GM21367 (cell line): ENCODE measurements at regions not wholly inside any gene's neighbourhood (a gene's known extent, or its start where the extent isn't known, plus 50 kb on each side); places are given as distances from the start of the nearest gene placed in this dataset.
"Not testable (repeated sequence)": the region's sequence is repeated elsewhere in the genome, so short reads cannot be mapped to it uniquely, and the experiment has no call there.

Source experiments
- ATAC-seq: cut with Tn5 transposase; IDR thresholded peaks from one replicate; pipeline ENCODE4 v1.9.1; 2021; ENCODE audit not compliant: unreplicated experiment

DNA sequence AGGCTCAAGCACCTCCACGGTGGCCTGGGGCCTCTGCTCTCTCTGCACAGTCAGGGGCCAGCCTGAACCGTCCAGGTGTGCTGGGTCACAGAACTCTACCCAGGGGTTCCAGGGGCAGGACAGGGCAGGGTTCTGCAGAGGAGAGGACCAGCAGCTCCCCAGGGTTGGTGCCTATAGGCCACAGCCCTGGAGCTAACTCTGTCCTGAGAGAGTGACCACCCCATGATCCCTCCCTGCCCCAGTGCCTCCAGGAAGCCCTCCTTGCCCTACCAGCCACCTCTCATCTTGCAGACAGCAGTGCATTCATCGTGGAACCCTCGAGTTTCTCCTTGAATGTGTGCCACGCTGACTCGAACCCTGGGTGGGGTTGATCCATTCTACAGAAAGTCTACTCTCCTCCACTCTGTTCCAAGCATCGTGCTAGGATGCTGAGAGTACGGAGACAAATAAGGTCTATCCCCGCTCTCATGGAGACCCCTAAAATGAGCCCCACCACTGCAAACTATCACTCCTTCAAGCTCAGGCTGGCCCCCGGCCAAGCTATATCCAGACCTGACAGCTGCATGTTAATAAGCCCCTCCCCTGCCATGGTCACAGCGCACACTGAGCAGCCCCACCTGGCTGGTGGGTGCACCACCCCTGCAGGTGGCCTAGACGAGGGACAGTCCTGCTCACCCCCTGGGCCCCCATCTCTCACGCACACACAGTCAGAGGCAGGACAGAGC lies 138.1 kb upstream of the FOXD4L5 start:
- ATAC-seq: not testable (repeated sequence)

GRCh38 chr9:65421486-65421885 lies 136.5 kb upstream of the FOXD4L5 start:
- not testable (repeated sequence) for ATAC-seq

- ATAC-seq: no peak
These were observed 135.8 kb upstream of the FOXD4L5 start for GRCh38 chr9:65420771-65421170.

DNA sequence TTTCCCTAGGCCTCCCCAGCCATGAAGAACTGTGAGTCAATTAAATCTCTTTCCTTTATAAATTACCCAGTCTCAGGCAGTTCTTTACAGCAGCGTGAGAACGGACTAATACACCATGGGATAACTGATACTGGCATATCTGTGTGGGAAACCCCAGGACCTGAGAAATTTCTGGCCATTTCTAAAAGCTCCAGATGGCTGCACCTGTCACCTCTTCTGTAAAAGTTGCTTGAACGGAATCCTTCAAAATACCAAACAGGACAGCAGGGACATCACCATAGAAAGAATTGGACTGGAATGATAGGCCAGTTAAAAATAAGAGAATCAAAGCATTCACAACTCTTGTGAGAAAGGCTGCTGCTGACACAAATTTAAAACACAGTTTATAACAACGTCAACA lies 134.0 kb upstream of the FOXD4L5 start:
- ATAC-seq: not testable (repeated sequence)

GRCh38 chr9:65416948-65417347 lies 131.9 kb upstream of the FOXD4L5 start:
- not testable (repeated sequence) for ATAC-seq

DNA sequence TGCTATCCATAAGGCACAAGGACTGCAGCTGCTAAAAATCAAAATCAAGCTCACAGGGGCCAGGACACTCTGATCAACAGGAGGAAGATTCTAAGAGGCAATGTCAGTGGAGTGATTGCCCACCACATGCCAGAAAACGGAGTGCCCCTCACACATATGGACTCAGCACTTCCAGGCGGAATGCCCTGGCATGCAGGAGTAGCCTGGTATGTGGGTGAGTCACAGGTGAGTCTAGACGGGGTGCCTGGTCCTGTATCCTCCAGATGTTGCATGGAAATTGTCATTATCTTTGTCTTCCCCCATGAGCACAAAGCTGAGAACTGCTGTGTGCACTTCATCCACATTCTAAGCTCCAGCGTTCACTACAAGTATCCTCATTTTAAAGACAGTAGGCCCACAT lies 129.2 kb upstream of the FOXD4L5 start:
- ATAC-seq: not testable (repeated sequence)

- ATAC-seq: not testable (repeated sequence)
These were observed 128.4 kb upstream of the FOXD4L5 start for GRCh38 chr9:65413371-65413770.

- no peak for ATAC-seq
These were observed 126.9 kb upstream of the FOXD4L5 start for GRCh38 chr9:65411901-65412300.

DNA sequence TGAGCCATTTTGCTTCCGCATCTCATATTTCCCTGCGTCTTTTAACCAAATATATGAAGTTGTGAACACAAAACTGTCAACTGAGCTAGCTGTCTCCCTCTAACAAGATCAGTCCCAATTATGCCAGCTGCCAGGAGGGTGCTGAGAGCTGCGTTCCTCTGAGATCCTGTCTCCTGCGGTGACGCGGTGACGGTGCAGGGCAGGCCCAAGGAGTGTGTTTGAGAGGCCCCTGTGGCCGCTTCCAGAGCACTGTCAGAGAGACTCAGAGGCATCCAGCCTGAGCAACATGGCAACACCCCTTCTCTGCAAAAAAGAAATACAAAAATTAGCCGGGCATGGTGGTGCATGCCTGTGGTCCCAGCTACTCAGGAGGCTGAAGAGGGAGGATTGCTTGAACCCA lies 126.3 kb upstream of the FOXD4L5 start:
- no peak for ATAC-seq

DNA sequence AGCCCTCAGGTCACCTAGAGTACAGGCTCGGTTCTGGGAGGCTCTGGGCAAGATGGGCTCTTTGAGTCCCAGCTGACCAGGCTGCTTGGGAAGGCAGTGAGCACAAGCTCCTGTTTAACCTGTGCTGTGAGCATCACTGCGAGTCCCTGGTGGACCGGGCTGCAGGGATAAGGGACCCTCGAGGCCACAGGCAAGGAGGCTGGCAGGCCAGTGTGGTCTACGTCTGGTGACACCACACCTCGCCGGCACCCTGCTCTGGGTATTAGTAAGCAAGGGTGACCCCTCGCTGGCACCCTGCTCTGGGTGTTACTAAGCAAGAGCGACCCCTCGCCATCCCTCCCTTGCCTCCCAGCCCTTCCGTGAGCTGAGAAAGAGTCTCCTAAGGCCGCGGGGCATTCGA lies 125.9 kb upstream of the FOXD4L5 start:
- no peak for ATAC-seq

DNA sequence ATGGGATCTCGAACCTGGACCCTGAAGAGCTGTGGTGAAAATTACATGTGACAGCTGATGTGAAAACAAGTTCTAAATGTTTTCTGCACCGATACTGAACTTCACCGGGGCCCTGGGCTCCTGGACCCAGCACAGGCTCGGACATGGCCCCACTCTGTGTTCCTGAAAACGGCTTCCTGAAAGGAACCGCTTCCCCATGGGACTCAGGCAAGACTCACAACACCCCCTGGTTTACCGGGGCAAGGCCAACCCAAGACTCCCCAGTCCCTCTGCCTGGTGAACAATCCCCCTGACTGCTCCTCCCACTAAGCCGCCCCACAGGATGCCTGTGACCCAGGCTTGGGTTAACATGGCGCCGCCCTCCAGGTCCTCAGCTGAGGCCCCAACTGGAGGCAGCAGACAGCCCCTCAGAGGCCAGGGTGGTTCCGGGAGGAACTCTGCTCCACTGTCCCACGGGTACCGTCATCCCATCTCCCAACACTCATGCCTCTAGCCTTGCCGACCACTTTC lies 124.5 kb upstream of the FOXD4L5 start:
- no peak for ATAC-seq

DNA sequence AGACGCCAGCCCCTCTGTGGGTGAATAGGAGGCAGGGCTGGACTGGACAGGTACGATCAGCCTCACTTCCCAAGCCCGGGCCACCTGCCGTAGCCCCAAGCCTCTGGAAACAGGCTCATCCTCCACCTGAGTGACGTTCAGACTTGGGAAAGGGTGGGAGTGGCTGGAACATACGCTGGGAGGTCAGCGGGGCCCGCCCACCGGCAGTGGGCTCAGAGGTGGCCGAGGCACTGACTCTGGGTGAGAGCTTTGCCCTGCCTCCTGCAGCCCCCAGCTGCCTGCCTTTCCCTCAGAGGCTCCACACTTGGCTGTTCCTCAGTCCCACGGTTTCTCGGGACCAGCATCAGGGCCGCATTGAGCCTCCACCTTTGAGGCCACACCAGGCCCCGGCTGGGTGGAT lies 123.8 kb upstream of the FOXD4L5 start:
- not testable (repeated sequence) for ATAC-seq

GRCh38 chr9:65406625-65407024 lies 121.6 kb upstream of the FOXD4L5 start:
- ATAC-seq: not testable (repeated sequence)

DNA sequence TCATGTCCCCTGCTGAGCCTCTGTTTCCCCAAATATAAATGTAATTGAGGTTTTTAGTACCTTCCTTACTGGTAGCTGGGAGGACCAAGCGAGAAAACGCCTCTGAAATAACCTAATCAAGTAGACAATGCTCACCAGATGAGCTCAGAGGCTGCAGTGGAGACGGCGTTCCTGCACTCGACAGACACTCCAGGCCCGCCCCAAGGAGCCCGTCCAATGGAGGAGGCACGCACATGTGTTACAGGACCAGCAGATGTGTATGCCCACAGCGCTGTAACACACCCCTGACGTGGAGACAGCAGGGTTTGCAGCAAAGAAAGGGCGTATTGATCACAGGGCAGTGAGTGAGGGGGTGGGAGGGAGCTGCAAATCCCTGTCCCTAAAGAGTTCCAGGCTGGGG lies 120.8 kb upstream of the FOXD4L5 start:
- ATAC-seq: not testable (repeated sequence)

DNA sequence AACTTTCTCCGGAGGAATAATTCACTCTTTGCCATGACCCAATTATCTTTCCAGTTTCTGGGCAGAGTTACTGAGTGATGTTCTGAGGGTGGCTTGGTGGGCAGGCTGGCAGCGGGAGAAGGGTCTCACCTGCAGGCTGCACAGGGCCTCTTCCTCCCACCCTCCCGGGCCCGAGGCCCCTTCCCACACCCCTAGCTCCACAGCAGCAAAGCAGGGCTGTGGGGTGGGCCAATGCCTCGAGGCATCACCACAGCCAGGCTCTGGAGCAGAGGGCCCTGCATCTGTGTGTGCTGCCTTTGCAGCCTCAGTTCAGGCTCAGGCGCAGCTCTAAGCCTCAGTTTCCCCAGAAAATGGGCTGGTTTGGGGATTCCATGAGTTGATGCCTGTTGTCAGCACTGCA lies 120.2 kb upstream of the FOXD4L5 start:
- no peak for ATAC-seq

DNA sequence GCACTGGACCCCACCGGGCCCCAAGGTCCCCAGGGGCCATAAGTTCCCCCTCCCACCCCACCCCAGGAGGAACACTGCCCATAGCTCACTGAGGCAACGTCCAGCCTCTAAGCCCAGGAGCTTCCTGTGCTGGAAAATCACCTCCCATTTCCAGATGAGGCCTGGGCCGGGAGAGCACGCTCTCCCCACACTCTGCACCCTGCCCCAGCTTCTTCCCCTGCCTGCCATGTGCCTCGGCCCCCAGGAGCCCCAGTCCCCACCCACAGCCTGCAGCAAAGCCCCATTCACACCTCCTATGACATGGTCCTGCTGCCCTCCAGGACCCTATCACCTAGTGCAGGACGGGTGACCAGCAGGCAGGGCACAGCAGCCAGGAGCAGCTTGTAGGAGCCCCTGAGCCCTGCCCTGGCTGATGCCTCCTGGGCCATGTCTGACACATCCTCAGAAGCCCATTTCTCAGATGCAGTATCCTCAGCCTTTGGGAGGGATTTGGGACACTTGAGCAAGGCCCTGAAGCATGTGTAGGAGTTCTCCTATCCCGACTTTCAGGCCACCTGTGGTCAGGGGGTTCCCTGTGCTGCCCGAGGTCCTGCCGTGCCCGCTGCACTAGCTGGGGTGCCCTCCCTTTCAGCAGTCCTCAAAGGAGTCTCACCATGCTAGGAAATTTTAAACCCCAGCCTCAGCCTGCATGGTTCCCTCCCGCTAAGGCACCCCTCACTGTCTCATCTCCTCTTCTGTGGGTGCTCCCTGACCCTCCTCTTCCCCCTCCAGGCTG lies 119.4 kb upstream of the FOXD4L5 start:
- ATAC-seq: no peak

GRCh38 chr9:65403721-65404120 lies 118.7 kb upstream of the FOXD4L5 start:
- no peak for ATAC-seq

GRCh38 chr9:65403072-65403471 lies 118.1 kb upstream of the FOXD4L5 start:
- ATAC-seq: not testable (repeated sequence)

GRCh38 chr9:65402206-65402870 lies 117.3 kb upstream of the FOXD4L5 start:
- not testable (repeated sequence) for ATAC-seq

DNA sequence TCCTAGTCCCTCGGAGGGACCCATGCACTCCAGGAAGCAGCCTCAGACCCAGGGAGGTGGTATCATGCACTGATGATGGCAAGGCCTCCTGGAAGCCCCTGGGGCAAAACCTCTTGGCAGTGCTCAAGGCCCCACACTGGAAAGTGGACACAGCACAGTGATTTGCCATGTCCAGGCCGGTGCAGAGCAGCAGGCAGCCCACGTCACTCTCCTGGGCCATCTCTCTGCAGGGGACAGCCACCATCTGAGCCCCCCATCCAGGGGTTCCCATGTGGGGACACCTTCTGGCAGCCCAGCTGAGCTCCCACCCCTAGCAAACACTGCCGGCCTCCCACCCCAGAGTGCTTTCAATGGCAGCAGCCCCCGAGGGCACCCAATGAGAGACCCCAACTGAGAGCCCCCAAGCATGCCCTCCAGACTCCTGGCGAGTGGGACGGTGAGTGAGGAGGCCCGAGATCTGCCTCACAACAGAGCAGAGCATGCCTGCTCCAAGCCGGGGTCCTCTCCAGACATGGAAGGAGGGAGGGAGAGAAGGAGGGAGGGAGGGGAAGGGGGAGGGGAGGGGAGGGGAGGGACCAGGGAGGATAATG lies 116.5 kb upstream of the FOXD4L5 start:
- ATAC-seq: not testable (repeated sequence)

DNA sequence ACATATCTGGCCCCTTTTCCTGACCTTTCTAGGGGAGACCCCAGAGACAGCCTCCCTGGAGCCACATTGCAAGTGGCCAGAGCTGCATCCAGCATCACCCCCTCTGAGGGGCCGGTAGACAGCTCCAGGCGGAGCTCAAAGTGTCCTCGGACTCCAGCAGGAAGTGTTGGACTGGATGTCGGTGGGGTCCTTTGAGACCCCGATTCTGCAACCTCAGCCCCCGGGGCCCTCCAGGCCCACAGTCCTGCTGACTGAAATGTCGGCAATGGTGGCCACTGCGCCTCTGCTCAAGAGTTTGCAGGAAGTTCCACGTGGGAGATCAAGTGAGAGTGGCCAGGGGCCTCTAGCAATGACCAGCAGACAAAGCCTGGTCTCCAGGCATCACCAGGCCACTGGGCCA lies 115.9 kb upstream of the FOXD4L5 start:
- no peak for ATAC-seq
